ENCODE measurements at regions not wholly inside any gene's neighbourhood (a gene's known extent, or its start where the extent isn't known, plus 50 kb on each side); places are given as distances from the start of the nearest gene placed in this dataset.

GRCh38 chr6:102525336-102525735 lies 1131.8 kb downstream of the GRIK2 start:
- H3K27ac ChIP-seq, result no peak overlapping the region
- no peaks in the 10 kb centered on the region for H3K9me3 ChIP-seq
- H3K36me3 ChIP-seq, result no peaks in the 10 kb centered on the region
- no peak overlapping the region for H3K4me3 ChIP-seq
- in situ Hi-C loops (cut with MboI; ENCODE audit: low pct_ligation_motif_present in 1 of 4, low pct_unique_long_range_greater_than_20kb in 1 of 4, low sequenced_read_pairs in 3 of 4), result no loop called here
- WGBS, 2 donors (ENCODE audit: low coverage in 1 of 2), result 52 to 57% methylated on average over 2 of the region's 2 CpGs
- no peaks in the 10 kb centered on the region for H3K27me3 ChIP-seq
- no peak for DNase-seq
- no peaks in the 10 kb centered on the region for H3K4me1 ChIP-seq
- intact Hi-C loops (cut with DNase I; ENCODE audit: low total_unique reads), result no loop called here
- no peak for TF ChIP-seq POLR2A (IDR thresholded peaks at IDR 0.05)
- no peak for TF ChIP-seq EP300 (IDR thresholded peaks at IDR 0.05; ENCODE audit: low read depth)
- no peak for TF ChIP-seq POLR2AphosphoS5 (IDR thresholded peaks at IDR 0.05)
- no peak for TF ChIP-seq CTCF (IDR thresholded peaks at IDR 0.05)

- intact Hi-C loops (cut with DNase I; ENCODE audit: low total_unique reads) (no loop called here), in situ Hi-C loops (cut with MboI; ENCODE audit: low pct_ligation_motif_present in 1 of 4, low pct_unique_long_range_greater_than_20kb in 1 of 4, low sequenced_read_pairs in 3 of 4) (no loop called here)
- DNase-seq, result no peak
- H3K27me3 ChIP-seq, result no peaks in the 10 kb centered on the region
- H3K4me1 ChIP-seq, result no peaks in the 10 kb centered on the region
- H3K27ac ChIP-seq, result no peak overlapping the region
- TF ChIP-seq POLR2AphosphoS5 (IDR thresholded peaks at IDR 0.05) (no peak), POLR2A (IDR thresholded peaks at IDR 0.05) (no peak), EP300 (IDR thresholded peaks at IDR 0.05; ENCODE audit: low read depth) (no peak), CTCF (IDR thresholded peaks at IDR 0.05) (no peak)
- H3K4me3 ChIP-seq, result no peak overlapping the region
- no peaks in the 10 kb centered on the region for H3K36me3 ChIP-seq
- H3K9me3 ChIP-seq, result no peaks in the 10 kb centered on the region
- 50 to 79% methylated on average over 2 of the region's 2 CpGs for WGBS, 2 donors (ENCODE audit: low coverage in 1 of 2)
These were observed 1127.5 kb downstream of the GRIK2 start for GRCh38 chr6:102520966-102521365.

- in situ Hi-C loops (cut with MboI; ENCODE audit: low pct_ligation_motif_present in 1 of 4, low pct_unique_long_range_greater_than_20kb in 1 of 4, low sequenced_read_pairs in 3 of 4) (no loop called here), intact Hi-C loops (cut with DNase I; ENCODE audit: low total_unique reads) (no loop called here)
- 84 to 94% methylated on average over 3 of the region's 3 CpGs for WGBS, 2 donors (ENCODE audit: low coverage in 1 of 2)
- no peak for DNase-seq
- Histone ChIP-seq H3K4me3 (no peak overlapping the region), H3K9me3 (no peaks in the 10 kb centered on the region), H3K27ac (no peak overlapping the region), H3K36me3 (no peaks in the 10 kb centered on the region), H3K27me3 (no peaks in the 10 kb centered on the region), H3K4me1 (no peaks in the 10 kb centered on the region)
- TF ChIP-seq CTCF (IDR thresholded peaks at IDR 0.05) (no peak), POLR2AphosphoS5 (IDR thresholded peaks at IDR 0.05) (no peak), EP300 (IDR thresholded peaks at IDR 0.05; ENCODE audit: low read depth) (no peak), POLR2A (IDR thresholded peaks at IDR 0.05) (no peak)
These were observed 1124.0 kb downstream of the GRIK2 start for GRCh38 chr6:102517506-102517905.

GRCh38 chr6:102501615-102502014 lies 1108.1 kb downstream of the GRIK2 start:
- intact Hi-C loops (cut with DNase I; ENCODE audit: low total_unique reads) (no loop called here), in situ Hi-C loops (cut with MboI; ENCODE audit: low pct_ligation_motif_present in 1 of 4, low pct_unique_long_range_greater_than_20kb in 1 of 4, low sequenced_read_pairs in 3 of 4) (no loop called here)
- Histone ChIP-seq H3K36me3 (no peaks in the 10 kb centered on the region), H3K4me3 (no peak overlapping the region), H3K27ac (no peak overlapping the region), H3K27me3 (no peaks in the 10 kb centered on the region), H3K4me1 (no peaks in the 10 kb centered on the region), H3K9me3 (no peaks in the 10 kb centered on the region)
- TF ChIP-seq CTCF (IDR thresholded peaks at IDR 0.05) (no peak), POLR2A (IDR thresholded peaks at IDR 0.05) (no peak), EP300 (IDR thresholded peaks at IDR 0.05; ENCODE audit: low read depth) (no peak), POLR2AphosphoS5 (IDR thresholded peaks at IDR 0.05) (no peak)
- DNase-seq, result no peak
- 64 to 74% methylated on average over 1 of the region's 1 CpG for WGBS, 2 donors (ENCODE audit: low coverage in 1 of 2)
